ENCODE measurements at regions not wholly inside any gene's neighbourhood (a gene's known extent, or its start where the extent isn't known, plus 50 kb on each side); places are given as distances from the start of the nearest gene placed in this dataset.

- no CpG with 5 or more reads among the region's 3 CpGs for WGBS, 2 donors (ENCODE audit: extremely low coverage in 2 of 2, insufficient read length in 2 of 2, insufficient replicate concordance in 1 of 2)
- H3K18ac ChIP-seq (ENCODE audit: low read length), result no peak overlapping the region
These were observed 70.3 kb upstream of the ARL8B start for GRCh38 chr3:5051772-5052171.

GRCh38 chr3:5052247-5052646 lies 69.8 kb upstream of the ARL8B start:
- Histone ChIP-seq H3K79me1 (ENCODE audit: low read depth, low read length) (no peaks in the 10 kb centered on the region), H2BK12ac (ENCODE audit: low read length) (no peak overlapping the region), H3K4ac (ENCODE audit: low read length) (no peak overlapping the region), H3K36me3 (replicated peaks in 1 of 2; ENCODE audit: control insufficient read depth in 2 of 2, insufficient read depth in 2 of 2, low read length in 2 of 2) (no peaks in the 10 kb centered on the region), H3K4me2 (ENCODE audit: insufficient read depth, low read length, poor library complexity, severe bottlenecking) (no peak overlapping the region), H2BK5ac (ENCODE audit: low read length) (no peak overlapping the region), H3K18ac (ENCODE audit: low read length) (no peak overlapping the region), H3K23ac (ENCODE audit: low read depth, low read length, poor library complexity) (no peak overlapping the region), H4K8ac (ENCODE audit: low read depth, low read length) (no peak overlapping the region), H3K4me3 (ENCODE audit: low read length in 2 of 2) (no peak overlapping the region), H2BK15ac (ENCODE audit: low read length) (no peak overlapping the region), H3K27ac (replicated peaks; ENCODE audit: low read length) (no peak overlapping the region), H3K9me3 (replicated peaks in 1 of 2; ENCODE audit: control insufficient read depth in 2 of 2, insufficient read depth in 1 of 2, low read depth in 1 of 2, low read length in 2 of 2) (no peaks in the 10 kb centered on the region), H3K27me3 (ENCODE audit: control insufficient read depth in 3 of 3, insufficient read depth in 3 of 3, low read depth in 1 of 3, low read length in 3 of 3) (no peaks in the 10 kb centered on the region), H2AK5ac (ENCODE audit: low read depth, low read length) (no peak overlapping the region), H2BK120ac (ENCODE audit: low read depth, low read length) (no peak overlapping the region), H2AFZ (ENCODE audit: low read length) (no peak overlapping the region), H4K91ac (ENCODE audit: low read depth, low read length, poor library complexity) (no peak overlapping the region), H3K9ac (ENCODE audit: low read depth, low read length, poor library complexity) (no peak overlapping the region), H3K14ac (ENCODE audit: low read length) (no peak overlapping the region), H3K4me1 (ENCODE audit: control insufficient read depth in 2 of 2, insufficient read depth in 1 of 2, low read depth in 1 of 2, low read length in 2 of 2) (no peaks in the 10 kb centered on the region)
- no CpG with 5 or more reads among the region's 3 CpGs for WGBS, 2 donors (ENCODE audit: extremely low coverage in 2 of 2, insufficient read length in 2 of 2, insufficient replicate concordance in 1 of 2)
- DNase-seq (ENCODE audit: low spot score), result no peak

More at GRCh38 chr3:5051772-5052171, 70.3 kb upstream of the ARL8B start:
- Histone ChIP-seq H3K27ac (replicated peaks; ENCODE audit: low read length) (no peak overlapping the region), H3K4ac (ENCODE audit: low read length) (no peak overlapping the region), H4K8ac (ENCODE audit: low read depth, low read length) (no peak overlapping the region), H3K9me3 (replicated peaks in 1 of 2; ENCODE audit: control insufficient read depth in 2 of 2, insufficient read depth in 1 of 2, low read depth in 1 of 2, low read length in 2 of 2) (no peaks in the 10 kb centered on the region), H2BK15ac (ENCODE audit: low read length) (no peak overlapping the region), H4K91ac (ENCODE audit: low read depth, low read length, poor library complexity) (no peak overlapping the region), H2AFZ (ENCODE audit: low read length) (no peak overlapping the region), H2BK12ac (ENCODE audit: low read length) (no peak overlapping the region), H3K27me3 (ENCODE audit: control insufficient read depth in 3 of 3, insufficient read depth in 3 of 3, low read depth in 1 of 3, low read length in 3 of 3) (no peaks in the 10 kb centered on the region), H3K4me3 (ENCODE audit: low read length in 2 of 2) (no peak overlapping the region), H2BK120ac (ENCODE audit: low read depth, low read length) (no peak overlapping the region), H2AK5ac (ENCODE audit: low read depth, low read length) (no peak overlapping the region), H3K23ac (ENCODE audit: low read depth, low read length, poor library complexity) (no peak overlapping the region), H3K14ac (ENCODE audit: low read length) (no peak overlapping the region), H3K9ac (ENCODE audit: low read depth, low read length, poor library complexity) (no peak overlapping the region), H3K79me1 (ENCODE audit: low read depth, low read length) (no peaks in the 10 kb centered on the region), H3K4me2 (ENCODE audit: insufficient read depth, low read length, poor library complexity, severe bottlenecking) (no peak overlapping the region), H3K36me3 (replicated peaks in 1 of 2; ENCODE audit: control insufficient read depth in 2 of 2, insufficient read depth in 2 of 2, low read length in 2 of 2) (no peaks in the 10 kb centered on the region), H3K4me1 (ENCODE audit: control insufficient read depth in 2 of 2, insufficient read depth in 1 of 2, low read depth in 1 of 2, low read length in 2 of 2) (no peaks in the 10 kb centered on the region), H2BK5ac (ENCODE audit: low read length) (no peak overlapping the region)
- no peak for DNase-seq (ENCODE audit: low spot score)

GRCh38 chr3:5053021-5053831 lies 68.9 kb upstream of the ARL8B start:
- no peak for DNase-seq (ENCODE audit: low spot score)
- no peak overlapping the region for H3K9ac ChIP-seq (ENCODE audit: low read depth, low read length, poor library complexity)
- H2BK5ac ChIP-seq (ENCODE audit: low read length), result no peak overlapping the region
- no peak overlapping the region for H2BK12ac ChIP-seq (ENCODE audit: low read length)
- no peaks in the 10 kb centered on the region for H3K36me3 ChIP-seq (replicated peaks in 1 of 2; ENCODE audit: control insufficient read depth in 2 of 2, insufficient read depth in 2 of 2, low read length in 2 of 2)
- H4K91ac ChIP-seq (ENCODE audit: low read depth, low read length, poor library complexity), result no peak overlapping the region
- no peak overlapping the region for H2AFZ ChIP-seq (ENCODE audit: low read length)
- H3K23ac ChIP-seq (ENCODE audit: low read depth, low read length, poor library complexity), result no peak overlapping the region
- no peak overlapping the region for H3K4me3 ChIP-seq (ENCODE audit: low read length in 2 of 2)
- no peak overlapping the region for H3K4me2 ChIP-seq (ENCODE audit: insufficient read depth, low read length, poor library complexity, severe bottlenecking)
- no peak overlapping the region for H4K8ac ChIP-seq (ENCODE audit: low read depth, low read length)
- H3K27me3 ChIP-seq (ENCODE audit: control insufficient read depth in 3 of 3, insufficient read depth in 3 of 3, low read depth in 1 of 3, low read length in 3 of 3), result no peaks in the 10 kb centered on the region
- H3K18ac ChIP-seq (ENCODE audit: low read length), result no peak overlapping the region
- H2AK5ac ChIP-seq (ENCODE audit: low read depth, low read length), result no peak overlapping the region
- WGBS, 2 donors (ENCODE audit: extremely low coverage in 2 of 2, insufficient read length in 2 of 2, insufficient replicate concordance in 1 of 2), result no CpG with 5 or more reads among the region's 7 CpGs
- no peak overlapping the region for H3K14ac ChIP-seq (ENCODE audit: low read length)
- H2BK120ac ChIP-seq (ENCODE audit: low read depth, low read length), result no peak overlapping the region
- H3K4ac ChIP-seq (ENCODE audit: low read length), result no peak overlapping the region
- no peaks in the 10 kb centered on the region for H3K9me3 ChIP-seq (replicated peaks in 1 of 2; ENCODE audit: control insufficient read depth in 2 of 2, insufficient read depth in 1 of 2, low read depth in 1 of 2, low read length in 2 of 2)
- no peak overlapping the region for H2BK15ac ChIP-seq (ENCODE audit: low read length)
- no peak overlapping the region for H3K27ac ChIP-seq (replicated peaks; ENCODE audit: low read length)
- no peaks in the 10 kb centered on the region for H3K4me1 ChIP-seq (ENCODE audit: control insufficient read depth in 2 of 2, insufficient read depth in 1 of 2, low read depth in 1 of 2, low read length in 2 of 2)
- H3K79me1 ChIP-seq (ENCODE audit: low read depth, low read length), result no peaks in the 10 kb centered on the region

- Histone ChIP-seq H3K27me3 (ENCODE audit: control insufficient read depth in 3 of 3, insufficient read depth in 3 of 3, low read depth in 1 of 3, low read length in 3 of 3) (no peaks in the 10 kb centered on the region), H3K4me3 (ENCODE audit: low read length in 2 of 2) (no peak overlapping the region), H3K18ac (ENCODE audit: low read length) (no peak overlapping the region), H4K8ac (ENCODE audit: low read depth, low read length) (no peak overlapping the region), H3K4me1 (ENCODE audit: control insufficient read depth in 2 of 2, insufficient read depth in 1 of 2, low read depth in 1 of 2, low read length in 2 of 2) (no peaks in the 10 kb centered on the region), H3K14ac (ENCODE audit: low read length) (no peak overlapping the region), H2BK15ac (ENCODE audit: low read length) (no peak overlapping the region), H3K9ac (ENCODE audit: low read depth, low read length, poor library complexity) (no peak overlapping the region), H3K4ac (ENCODE audit: low read length) (no peak overlapping the region), H2BK120ac (ENCODE audit: low read depth, low read length) (no peak overlapping the region), H3K23ac (ENCODE audit: low read depth, low read length, poor library complexity) (no peak overlapping the region), H2AFZ (ENCODE audit: low read length) (no peak overlapping the region), H3K27ac (replicated peaks; ENCODE audit: low read length) (no peak overlapping the region), H4K91ac (ENCODE audit: low read depth, low read length, poor library complexity) (no peak overlapping the region), H3K79me1 (ENCODE audit: low read depth, low read length) (no peaks in the 10 kb centered on the region), H3K36me3 (replicated peaks in 1 of 2; ENCODE audit: control insufficient read depth in 2 of 2, insufficient read depth in 2 of 2, low read length in 2 of 2) (no peaks in the 10 kb centered on the region), H2BK12ac (ENCODE audit: low read length) (no peak overlapping the region), H2BK5ac (ENCODE audit: low read length) (no peak overlapping the region), H2AK5ac (ENCODE audit: low read depth, low read length) (no peak overlapping the region), H3K4me2 (ENCODE audit: insufficient read depth, low read length, poor library complexity, severe bottlenecking) (no peak overlapping the region), H3K9me3 (replicated peaks in 1 of 2; ENCODE audit: control insufficient read depth in 2 of 2, insufficient read depth in 1 of 2, low read depth in 1 of 2, low read length in 2 of 2) (no peaks in the 10 kb centered on the region)
- no peak for DNase-seq (ENCODE audit: low spot score)
- no CpG with 5 or more reads among the region's 4 CpGs for WGBS, 2 donors (ENCODE audit: extremely low coverage in 2 of 2, insufficient read length in 2 of 2, insufficient replicate concordance in 1 of 2)
These were observed 68.0 kb upstream of the ARL8B start for GRCh38 chr3:5054098-5054497.

Data from neuronal stem cell (in vitro differentiated cells).